GM13977 (cell line): ENCODE measurements at regions not wholly inside any gene's neighbourhood (a gene's known extent, or its start where the extent isn't known, plus 50 kb on each side); places are given as distances from the start of the nearest gene placed in this dataset.

Source experiments
- DNase-seq: peaks from one replicate; pipeline ENCODE4 v3.0.0; 2012; ENCODE audit warnings: low spot score
- in situ Hi-C: fragments of 300-500 bp; cut with MboI; formaldehyde crosslinking; loops from one replicate; pipeline ENCODE4 v1.12.0; 2022; ENCODE audit warnings: low sequenced_read_pairs, low pct_unique_long_range_greater_than_20kb, mixed read lengths, inconsistent platforms; ENCODE audit not compliant: unreplicated experiment
- TF ChIP-seq, protein P1 (sequence below): IDR thresholded peaks from 2 replicates; pipeline ENCODE4 v1.5.1; 2012; ENCODE audit warnings: mild to moderate bottlenecking, control low read depth; ENCODE audit not compliant: insufficient read depth; ENCODE audit errors: extremely low read depth, missing control alignments

DNA sequence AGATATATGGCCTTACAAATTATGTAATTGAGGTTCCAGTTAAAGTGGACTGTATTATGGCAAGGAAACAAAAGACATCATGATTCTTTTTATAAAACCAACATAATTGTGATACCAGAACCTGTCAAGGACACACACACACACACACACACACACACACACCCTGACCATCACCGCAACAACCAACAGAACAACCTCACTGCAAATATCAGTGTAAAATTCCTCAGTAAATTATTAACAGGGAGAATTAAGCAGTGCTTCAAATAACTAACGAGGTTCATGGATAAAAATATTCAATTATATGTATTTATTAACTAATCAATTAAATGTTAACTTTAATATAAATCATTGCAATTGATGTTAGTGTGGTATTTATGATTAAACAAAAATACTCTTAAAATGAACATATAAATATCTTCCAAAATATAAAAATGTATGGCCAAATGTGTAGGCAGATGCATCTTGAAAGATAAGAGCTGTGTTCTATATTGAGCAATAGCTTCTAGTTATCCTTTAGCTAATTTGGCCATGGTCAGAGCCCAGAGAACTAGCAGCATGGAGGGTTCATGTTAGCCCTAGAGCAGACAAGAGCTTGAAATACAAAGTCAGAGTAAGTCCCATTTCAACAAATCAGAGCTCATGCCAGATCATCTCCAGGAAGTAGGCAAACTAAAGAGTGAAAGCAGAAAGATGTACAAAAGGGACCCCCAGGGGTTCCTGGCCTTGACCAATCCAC, 280.5 kb upstream of the ADAMTS16 start:
- no peak for DNase-seq
- in situ Hi-C loops, result no loop called here
- TF ChIP-seq, protein P1, sequence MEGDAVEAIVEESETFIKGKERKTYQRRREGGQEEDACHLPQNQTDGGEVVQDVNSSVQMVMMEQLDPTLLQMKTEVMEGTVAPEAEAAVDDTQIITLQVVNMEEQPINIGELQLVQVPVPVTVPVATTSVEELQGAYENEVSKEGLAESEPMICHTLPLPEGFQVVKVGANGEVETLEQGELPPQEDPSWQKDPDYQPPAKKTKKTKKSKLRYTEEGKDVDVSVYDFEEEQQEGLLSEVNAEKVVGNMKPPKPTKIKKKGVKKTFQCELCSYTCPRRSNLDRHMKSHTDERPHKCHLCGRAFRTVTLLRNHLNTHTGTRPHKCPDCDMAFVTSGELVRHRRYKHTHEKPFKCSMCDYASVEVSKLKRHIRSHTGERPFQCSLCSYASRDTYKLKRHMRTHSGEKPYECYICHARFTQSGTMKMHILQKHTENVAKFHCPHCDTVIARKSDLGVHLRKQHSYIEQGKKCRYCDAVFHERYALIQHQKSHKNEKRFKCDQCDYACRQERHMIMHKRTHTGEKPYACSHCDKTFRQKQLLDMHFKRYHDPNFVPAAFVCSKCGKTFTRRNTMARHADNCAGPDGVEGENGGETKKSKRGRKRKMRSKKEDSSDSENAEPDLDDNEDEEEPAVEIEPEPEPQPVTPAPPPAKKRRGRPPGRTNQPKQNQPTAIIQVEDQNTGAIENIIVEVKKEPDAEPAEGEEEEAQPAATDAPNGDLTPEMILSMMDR, result no peak

DNA sequence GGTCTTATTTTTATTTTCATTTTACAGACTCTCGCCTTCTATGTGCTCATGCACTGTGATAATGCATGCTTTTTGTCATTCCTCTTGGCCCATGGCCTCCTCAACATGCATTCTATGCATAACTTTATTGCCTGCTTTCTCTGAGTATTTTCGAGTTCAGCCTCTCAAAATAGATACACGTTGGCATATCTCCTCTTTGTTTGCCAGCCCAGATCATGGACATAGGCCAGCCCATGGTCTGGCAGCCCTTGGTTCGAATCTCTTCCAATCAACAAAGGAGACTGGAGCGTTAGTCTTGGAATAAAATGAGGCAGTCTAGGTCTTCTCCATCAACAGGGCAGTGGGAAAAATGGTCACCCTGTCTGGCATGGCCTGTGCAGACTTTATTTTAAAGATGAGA, 279.5 kb upstream of the ADAMTS16 start:
- no peak for DNase-seq
- TF ChIP-seq, protein P1, result no peak
- in situ Hi-C loops, result no loop called here

DNA sequence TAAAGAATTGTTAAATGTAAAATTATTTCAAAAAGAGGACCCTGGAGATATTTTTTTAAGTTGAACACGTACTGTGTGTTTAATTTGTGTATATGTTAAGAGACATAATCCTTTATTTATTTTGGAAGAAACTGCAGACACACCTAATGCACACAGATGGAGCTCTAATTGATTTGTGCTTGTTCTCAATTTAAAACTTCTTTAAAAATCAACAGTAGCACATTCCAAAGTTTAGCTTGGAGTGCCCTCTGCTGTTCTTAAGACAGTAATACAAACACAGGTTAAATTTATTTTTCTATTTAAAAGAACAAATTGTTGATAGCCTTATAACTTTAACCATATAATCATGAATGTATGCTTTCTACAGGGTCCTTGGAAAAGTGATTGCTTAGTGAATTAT, 277.6 kb upstream of the ADAMTS16 start:
- in situ Hi-C loops, result no loop called here
- DNase-seq, result peak; percentile 50

DNA sequence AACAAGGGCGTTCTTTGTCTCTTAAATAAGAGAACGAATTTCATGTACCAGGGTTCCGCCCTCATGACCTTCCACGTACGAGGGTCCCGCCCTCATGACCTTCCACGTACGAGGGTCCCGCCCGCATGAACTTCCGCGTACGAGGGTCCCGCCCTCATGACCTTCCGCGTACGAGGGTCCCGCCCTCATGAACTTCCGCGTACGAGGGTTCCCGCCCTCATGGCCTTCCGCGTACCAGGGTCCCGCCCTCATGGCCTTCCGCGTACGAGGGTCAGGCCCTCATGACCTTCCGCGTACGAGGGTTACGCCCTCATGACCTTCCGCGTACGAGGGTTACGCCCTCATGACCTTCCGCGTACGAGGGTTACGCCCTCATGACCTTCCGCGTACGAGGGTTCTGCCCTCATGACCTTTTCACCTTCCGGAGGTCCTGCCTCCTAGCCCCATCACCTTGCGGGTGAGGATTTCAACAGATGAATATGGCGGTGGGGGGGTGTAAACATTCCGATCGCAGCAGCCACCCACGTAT, 273.9 kb upstream of the ADAMTS16 start:
- no peak for DNase-seq
- in situ Hi-C loops, result no loop called here
- TF ChIP-seq, protein P1, result no peak

More for the DNA sequence above, 277.6 kb upstream of the ADAMTS16 start:
- TF ChIP-seq, protein P1, result peak; percentile 58

DNA sequence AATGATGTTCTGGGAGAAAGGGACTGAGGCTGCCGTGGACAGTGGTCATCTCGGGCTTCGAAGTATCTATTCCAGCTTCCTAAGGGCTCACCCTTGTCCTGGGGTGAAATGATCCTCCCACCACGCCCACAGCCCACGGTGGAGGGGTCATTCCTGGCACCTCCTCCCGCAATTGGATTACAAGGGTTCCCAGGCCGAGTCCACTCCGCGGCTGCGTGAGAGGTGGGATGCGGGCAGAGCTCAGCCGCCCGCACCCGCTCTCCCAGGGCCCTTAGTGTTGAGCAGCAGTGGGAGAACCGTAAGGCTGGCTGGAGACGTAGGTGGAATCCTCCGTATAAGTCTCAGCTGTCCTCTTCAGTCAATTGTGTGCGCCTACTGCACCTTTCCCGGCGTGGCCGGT, 273.3 kb upstream of the ADAMTS16 start:
- in situ Hi-C loops, result no loop called here
- DNase-seq, result no peak
- TF ChIP-seq, protein P1, result no peak

DNA sequence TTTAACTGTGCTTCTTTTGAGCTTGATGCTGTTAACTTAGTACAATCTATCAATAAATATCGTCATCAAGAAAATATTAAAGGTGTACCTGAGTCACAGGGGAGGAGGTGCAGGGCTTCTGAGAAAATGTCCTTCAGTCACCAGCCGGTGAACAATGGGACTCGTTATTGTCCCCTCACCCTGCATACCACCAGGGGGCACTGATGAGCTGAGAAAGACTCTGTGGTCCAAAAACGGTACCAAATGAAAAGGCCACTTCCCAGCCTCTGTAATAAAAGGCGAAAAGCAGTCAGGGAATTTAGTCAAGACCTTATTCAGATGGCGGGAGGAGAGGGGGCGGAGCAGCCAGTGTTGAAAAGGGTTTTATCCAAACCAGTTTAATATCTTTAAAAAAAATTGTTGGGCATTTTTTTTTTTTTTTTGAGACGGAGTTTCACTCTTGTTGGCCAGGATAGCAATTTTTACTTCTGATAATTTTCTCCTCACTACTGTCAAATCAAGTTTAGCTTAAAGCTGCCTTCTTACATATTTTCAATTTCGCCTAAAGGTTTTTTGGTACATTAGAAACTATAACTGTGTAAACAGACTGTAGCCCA, 271.9 kb upstream of the ADAMTS16 start:
- in situ Hi-C loops, result no loop called here
- peak; percentile 85 for DNase-seq

More for the DNA sequence above, 271.9 kb upstream of the ADAMTS16 start:
- TF ChIP-seq, protein P1, result peak; percentile 85
